Daoy (cell line): ENCODE measurements at regions not wholly inside any gene's neighbourhood (a gene's known extent, or its start where the extent isn't known, plus 50 kb on each side); places are given as distances from the start of the nearest gene placed in this dataset.

Experiments used
- DNase-seq: peaks from one replicate; pipeline ENCODE4 v3.0.0-alpha.2; 2015; ENCODE audit warnings: low read depth

DNA sequence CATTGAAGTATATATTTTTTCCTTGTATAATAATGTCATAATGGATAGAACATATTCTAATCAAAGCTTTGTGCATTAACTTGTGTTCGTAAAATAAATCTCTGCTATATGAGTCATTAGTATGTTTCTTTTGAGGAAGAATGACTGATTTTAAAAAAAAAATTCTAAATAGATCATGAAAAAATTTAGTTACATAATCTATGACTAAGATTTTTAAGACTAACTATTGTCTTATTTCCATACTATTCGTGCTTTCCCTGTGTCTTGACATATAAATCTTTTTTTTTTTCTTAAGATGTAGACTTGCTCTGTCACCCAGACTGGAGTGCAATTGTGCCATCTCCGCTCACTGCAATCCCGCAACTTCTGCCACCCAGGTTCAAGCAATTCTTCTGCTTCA is 226.1 kb downstream of the DSEL start:
- no peak for DNase-seq

DNA sequence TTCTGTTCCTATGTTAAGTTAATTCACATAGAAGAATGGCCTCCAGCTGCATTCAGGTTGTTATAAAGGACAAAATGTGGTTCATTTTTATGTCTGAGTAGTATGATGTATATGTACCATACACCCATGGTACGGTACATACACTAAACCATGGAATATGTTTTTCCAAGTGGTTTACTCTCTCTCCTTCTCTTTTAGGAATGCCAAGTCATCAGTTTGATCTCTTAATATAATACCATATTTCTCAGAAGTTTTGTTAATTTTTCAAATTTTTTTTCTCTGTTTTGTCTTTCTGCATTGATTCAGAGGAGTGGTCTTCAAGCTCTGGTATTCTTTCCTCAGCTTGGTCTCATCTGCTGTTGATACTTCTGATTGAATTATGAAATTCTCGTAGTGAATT is 230.9 kb downstream of the DSEL start:
- DNase-seq: no peak

DNA sequence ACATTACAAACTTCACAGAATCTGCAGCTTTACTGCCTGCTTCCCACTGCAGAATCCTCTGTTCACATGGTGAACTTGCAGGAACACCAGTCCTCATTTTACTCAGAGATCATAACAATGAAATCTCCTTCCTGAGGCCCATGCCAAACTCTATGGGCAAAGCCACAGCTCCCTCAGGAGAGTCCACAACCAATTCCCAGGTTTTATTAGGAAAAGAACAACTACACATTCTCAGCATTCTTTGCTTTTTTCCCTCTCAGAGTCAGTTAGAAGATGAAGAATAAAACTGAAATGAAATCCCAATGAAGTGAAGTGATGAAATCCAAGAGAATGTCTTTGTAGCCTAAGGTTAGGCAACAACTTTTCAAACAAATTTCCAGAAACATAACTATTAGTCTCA is 233.7 kb downstream of the DSEL start:
- no peak for DNase-seq

DNA sequence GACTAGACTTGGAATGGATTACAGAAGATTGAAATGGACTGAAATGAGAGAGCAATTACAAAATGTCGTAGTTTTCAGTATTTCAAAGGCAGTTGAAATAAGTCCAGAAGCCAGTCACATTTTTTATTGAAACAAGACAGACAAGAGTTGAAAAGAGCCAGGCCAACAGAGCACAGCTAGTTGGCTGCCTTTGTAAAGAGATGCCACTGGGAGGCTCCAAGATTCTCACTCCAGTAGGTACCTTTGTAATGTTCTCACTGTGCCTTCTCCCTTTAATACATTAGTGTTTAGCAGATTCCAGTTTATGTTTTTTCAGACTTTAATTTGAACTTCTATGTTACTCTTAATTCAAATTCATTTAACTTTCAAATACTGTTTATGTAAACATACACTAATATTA is 234.8 kb downstream of the DSEL start:
- DNase-seq: no peak

DNA sequence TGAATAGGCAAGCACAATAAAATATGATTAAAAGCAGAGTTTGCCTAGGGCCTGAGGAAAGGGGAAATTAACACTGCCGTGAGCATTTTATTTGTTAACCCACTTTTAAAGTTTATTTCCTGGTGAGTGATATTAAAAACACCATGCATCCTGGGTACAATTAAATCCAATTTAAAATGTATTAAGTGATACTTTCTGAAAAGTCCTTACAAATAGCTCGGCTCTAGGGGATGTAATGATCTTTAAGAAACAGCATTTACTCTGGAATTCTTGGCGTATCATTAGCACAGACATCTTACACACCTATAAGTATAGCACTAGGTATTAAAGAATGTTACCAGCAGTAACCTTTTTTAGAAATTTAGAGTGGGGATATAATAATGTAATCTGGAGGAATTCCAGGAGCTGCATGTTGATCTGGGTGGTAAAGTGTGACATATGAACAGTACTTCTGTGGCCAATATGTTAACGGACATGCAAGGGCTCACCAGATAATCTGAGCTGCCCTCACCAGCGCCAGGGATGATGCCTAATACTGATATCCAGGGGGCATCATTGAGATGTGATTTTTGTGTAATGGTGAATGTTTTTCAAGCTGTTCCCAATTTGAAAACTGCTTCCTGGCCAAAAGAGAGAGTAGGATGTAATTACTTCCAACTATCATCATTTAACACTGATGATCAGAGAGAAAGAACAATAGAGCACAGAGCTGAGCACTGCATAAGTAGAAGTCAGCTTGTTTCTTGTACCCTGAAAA is 235.9 kb downstream of the DSEL start:
- DNase-seq: no peak

DNA sequence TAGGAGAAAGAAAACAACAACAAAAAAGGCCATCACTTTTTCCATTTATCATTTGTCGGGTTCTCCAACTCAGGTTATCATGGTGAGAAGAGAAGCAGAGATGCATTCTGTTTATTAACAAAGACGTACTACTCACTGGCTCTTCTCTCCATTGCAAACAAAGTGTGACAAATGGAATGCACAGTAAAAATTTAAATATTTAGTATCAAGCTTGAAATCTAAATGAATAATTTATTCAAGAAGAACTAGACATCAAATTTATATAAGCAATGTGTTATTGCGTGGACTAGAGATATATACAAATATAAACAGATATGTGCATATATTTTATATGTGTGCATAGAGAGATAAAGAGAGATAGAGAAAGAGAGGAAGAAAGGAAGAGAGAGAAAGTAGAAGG is 236.5 kb downstream of the DSEL start:
- no peak for DNase-seq

DNA sequence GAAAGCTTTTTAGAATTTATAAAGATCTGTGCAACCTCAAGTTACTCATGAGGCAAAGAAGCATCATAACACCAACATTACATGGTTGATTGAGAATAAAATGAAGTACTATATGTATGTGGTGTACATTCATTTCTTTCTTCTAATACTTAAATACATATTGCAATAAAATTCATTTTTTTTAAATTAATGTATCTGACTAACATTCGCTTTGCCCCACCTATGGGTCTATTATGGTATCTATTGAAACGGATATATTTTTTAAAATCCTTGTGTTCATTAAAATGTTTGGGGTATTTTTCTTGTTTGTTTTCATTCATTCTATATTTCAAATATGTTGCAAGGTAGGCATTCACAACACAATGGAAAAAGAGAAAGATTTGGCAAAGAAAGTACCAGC is 237.5 kb downstream of the DSEL start:
- no peak for DNase-seq

DNA sequence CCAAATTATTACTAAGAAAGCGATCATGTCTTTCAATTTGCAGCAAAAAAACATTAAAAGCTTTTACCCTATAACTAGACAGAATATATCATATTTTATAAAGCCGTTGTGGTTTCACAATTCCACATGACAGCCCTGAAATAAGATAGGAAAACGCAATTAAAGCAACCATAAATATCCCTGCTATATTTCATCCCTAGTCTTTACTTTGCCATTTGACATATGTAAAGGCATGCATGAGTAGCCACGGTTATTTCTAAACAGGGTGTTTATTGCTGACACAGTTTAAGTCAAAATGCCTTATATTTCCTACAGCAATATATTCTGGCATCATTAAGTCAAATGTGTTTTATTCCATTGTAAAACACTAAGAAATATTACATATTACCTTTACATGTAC is 239.9 kb downstream of the DSEL start:
- DNase-seq: no peak

DNA sequence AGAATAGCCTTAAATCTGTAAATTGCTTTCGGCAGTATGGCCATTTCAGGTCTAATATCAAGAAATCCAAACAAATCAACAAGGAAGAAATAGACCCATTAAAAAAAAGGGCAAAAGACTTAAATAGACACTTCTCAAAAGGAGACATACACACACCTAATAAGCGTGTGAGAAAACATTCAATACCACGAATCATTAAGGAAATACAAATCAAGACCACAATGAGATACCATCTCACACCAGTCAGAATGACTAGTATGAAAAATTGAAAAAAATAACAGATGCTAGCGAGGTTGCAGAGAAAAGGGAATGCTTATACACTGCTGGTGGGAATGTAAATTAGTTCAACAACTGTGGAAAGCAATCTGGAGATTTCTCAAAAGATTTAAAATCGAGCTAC is 243.2 kb downstream of the DSEL start:
- DNase-seq: no peak

DNA sequence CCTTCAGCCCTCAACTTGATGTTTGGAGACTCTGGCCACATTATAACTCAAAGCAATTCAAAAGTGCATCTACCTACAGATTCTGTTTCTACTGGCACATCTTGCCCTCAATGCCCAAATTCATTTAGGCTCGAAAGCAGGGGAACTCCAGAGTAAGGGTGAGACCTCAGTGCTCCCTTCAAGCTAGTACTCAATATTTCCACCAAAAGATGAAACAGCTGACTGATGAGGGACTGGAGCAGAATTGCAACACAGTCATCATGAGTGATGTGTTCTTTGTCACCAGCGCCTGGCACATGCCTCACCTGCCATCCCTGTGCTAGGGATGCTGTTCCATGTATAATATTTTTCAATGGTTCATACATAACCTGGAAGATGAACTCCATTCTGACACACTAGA is 247.3 kb downstream of the DSEL start:
- DNase-seq: no peak

DNA sequence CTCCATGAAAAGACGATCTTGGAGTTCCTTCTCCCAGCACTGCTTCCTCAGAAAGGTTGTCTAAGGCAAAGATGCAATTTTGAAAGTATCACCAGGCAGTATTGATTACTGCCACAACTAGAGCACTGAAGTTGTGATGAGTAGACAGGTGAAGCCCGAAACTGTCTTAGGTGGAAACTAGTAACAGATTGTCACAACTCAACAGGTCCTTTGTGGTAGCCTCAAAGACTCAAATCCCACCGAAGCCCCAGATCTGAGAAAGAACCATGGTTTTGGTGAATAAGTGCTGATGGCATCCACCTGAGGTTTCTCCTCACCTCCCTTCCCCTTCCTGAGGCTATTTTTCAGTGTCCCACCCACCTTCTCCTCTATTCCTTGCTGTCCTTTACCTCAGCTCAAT is 248.0 kb downstream of the DSEL start:
- DNase-seq: no peak

DNA sequence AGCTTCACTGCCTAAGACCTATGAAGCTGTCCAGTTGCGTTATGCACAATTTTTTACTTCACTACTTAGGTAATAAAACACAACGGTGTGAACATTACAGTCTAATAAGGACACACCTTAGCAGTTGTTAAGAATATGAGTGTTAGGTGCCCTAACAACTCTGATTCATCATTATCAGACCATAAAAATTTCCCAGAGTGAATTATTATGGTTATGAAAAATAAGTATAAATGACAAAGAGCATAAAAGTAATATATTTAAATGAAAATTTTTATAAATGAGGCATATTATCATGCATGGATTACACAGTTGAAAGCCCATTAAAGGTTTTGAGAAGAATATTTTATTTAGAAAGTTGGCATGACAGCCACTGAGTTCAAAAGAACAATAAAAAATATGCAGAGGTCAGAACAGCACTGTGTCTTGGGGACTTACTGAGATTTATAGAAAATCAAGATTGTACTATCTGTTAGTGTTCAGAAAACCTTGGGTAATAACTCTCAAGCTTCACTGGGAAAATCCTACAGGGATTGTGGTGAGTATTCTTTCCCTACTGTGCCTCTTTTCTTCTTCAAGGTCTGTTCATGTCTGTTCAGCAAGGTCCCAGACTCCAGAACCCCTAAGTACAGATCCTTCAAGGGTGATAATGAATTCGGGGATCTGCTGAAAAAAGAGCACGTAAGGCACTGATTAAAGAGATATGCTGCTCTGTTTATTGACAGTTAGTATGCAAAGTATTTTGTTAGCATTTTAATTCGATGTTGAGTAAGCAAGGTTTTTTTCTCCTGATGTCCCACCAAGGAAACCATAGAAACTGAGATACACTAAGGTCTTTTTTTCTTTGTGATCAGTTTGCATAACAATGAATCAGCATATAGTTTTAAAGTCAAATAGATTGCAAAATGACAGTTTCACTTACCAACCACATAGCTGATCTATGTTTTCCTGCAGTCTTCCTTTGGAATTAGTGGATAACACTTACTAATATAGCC is 250.0 kb downstream of the DSEL start:
- DNase-seq: no peak

DNA sequence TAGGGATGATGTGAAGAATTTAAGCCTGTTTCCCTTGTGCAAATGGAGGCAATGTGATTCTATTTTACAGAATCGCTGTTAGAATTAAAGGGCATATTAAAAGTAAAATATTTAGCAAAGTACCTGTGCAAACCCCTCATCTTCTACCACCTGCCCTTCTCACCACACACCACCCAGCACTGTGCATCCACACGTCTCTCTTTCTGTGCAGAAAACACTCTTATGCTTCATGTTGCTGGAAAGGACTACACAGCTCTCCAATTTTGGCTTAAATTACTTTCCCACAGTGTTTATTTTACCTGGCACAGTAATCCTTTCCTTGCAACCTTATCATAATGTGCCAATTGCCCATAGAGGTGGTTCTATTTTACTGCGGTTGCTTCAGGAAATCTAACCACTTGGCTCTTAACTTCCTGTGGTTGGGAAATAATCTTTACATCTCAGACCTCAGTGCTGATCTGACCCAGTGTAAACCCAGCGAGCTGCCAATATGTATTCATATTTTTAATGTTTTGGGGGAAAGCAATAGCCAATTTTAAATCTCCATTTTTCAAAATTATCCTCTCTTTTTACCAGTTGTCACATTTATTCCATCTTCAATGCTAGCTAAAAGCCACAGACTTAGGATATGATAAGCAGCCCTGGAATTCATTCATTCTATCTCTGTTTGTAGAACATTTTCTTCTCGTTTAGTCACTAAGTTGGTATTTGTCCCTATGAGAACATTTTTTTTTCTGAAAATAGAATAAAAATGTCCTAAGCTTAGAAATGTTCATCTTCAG is 250.9 kb downstream of the DSEL start:
- DNase-seq: no peak

DNA sequence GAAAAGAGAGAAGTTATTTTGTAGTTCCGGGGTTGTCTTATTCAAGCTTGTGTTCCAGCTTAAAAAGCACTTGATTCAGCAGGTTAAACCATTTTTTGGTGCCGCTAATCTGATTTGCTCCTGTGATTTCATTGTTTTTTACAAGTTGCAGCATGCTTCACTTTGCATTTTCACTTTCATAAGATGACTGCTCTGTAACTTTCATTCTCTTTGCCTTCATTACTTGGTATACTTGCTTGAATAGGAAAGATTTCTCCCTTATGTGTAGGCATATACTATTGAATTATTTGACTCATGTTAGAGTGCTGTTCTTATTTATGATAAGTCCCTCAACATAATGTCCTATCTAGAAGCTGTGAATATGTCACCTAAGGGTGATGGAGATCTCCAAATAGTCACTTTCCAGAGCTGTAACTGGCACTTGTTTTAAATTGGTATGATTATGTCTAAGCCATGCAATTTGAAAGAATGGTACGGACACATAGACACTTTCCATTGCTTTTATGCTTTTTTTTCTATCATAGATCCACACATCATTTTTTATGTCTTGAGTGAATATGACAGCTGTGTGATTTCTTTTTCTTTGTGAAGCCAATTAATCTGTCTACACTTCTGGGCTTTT is 254.5 kb downstream of the DSEL start:
- DNase-seq: no peak

DNA sequence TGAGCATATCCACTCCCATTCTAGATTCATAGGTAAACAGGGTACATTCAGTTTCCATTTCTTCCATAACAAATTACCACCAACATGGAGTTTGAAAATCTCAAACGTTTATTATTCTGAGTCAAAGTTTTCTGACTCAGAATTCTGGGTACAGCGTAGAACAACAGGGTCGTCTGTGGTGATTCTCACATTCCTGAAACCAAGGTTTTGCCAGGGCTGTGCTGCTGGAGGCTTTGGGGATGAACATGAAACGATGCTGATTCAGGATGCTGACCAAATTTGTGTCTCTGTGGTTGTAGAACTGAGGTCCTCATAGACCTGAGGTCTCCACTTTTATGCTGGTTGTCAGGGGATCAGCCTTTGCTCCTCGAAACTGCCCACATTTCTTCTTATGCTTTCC is 255.7 kb downstream of the DSEL start:
- DNase-seq: no peak

DNA sequence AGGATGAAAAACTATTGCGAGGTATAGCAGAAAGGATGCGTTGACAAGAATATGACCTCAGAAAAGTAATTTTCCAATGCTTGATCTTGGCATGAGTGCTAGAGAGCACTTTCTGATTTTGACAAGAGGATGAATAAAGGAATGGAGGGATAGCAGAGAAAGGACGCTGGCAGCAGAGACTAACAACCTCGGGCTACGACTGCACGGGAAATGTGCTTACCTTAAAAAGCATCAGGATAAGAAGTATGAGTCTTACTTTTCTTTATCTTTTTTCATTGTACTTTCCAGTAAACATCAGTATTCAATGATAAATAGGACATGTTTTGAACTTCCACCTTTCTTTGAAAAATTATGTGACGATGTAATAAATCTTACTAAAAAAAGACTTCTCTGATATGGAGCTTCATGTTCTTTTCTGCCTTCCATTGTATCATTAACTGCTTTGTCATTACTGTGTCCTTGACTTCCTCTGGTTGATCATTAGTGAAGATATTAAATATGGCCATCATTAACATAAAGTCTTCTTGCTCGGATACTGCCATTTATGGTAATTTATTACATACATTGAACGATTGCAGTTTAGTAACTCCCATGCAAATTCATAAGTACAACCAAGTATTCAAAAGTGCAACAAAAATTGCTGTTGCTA is 265.6 kb downstream of the DSEL start:
- DNase-seq: no peak

DNA sequence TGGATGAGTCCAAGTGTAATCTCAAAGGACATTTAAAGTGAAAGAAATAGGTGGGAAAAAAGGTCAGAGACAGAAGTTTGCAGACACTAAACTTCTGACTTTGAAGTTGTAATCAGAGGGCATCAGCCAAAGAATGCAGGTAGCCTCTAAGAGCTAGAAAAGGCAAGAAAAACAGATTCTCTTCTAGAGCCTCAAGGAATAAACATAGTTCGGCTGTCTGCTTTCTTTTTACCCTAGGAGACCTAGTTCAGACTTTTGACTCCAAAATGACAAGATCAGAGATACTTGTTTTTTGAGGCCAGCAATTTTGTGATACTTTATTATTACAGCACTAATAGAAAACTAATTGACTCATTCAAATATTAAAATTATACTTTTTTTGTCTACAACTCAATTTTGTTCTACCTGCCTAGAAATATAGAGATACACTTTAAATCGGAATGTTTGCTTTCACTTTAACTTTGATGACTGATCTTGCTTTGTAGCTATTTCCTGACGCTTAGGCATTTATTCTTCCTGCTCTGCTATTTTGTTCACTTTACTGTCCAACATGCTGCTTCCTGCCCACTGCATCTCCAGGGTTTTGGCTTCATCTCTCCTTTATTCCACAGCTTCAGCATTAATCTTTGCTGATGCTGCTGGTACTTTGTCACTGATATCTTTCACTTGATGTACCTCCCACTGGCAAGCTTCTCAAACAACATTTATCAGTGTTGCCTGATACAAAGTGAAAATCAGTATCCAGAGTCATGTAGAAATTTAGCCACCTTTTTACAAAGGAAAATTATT is 272.5 kb downstream of the DSEL start:
- no peak for DNase-seq

DNA sequence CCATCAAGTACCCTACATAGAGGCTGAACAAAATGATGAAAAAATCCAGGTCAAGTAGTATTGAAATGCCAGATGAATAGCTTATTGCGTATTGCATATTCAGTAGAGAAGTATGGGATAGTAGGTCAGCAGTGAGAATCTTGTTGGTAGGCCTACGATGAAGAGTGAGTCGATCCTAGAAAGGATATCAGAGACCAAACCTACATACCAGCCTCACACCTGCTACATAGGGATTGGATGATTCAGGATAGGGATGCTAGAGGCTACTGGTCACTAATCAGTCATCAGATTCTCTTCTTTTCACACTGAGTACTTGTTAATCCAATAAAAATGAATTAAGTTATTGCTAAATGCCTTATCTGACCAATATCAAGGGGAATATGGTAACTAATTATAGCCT is 274.5 kb downstream of the DSEL start:
- no peak for DNase-seq

DNA sequence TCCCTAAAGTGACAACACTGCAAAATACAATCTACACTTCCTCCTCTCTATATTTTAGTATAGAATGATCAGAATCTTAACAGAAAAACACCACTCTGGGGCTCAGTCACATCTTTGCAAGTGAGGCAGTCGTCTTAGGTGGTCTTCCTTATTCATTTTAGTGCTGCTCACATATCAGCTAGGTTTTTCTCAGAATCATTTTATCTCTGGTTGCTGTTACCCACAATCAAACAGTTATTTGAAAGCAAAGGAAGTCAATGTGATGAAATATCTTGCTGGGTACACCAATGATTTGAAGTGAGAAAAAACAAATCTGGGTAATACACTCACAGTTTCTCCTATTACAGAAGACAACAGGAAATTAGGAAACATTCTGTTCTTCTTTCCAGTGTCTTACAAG is 275.2 kb downstream of the DSEL start:
- no peak for DNase-seq

DNA sequence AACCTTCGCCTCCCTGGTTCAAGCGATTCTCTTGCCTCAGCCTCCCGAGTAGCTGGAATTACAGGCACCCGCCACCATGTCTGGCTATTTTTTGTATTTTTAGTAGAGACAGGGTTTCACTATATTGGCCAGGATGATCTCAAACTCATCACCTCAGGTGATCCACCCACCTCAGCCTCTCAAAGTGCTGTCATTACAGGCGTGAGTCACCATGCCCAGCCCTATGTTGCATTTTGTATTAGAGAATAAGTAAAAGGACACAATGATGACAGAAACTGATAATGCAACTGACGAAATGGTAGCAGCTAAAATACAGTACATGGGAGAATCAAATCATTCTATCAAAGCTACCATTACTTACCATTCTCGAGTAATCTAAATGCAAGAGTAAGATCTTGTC is 276.7 kb downstream of the DSEL start:
- DNase-seq: no peak

DNA sequence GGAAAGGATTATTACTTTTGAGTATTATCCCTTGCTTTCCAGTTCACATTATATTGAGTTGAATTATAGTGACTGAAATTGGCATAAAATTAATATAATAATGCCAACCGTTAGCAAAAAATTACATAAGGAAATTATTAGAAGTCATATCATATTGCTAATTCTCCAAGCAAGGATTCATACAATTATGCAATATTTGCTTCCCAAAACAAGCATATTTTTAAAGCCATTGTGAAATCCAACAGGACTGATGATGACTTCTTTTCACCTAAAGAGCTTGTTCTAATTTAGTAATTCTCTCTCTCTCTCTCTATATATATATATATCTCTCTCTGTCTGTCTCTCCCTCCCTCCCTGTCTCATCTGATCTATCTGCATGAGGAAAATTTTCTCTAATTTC is 283.5 kb downstream of the DSEL start:
- DNase-seq: no peak
